WTC11 (cell line): ENCODE measurements at regions not wholly inside any gene's neighbourhood (a gene's known extent, or its start where the extent isn't known, plus 50 kb on each side); places are given as distances from the start of the nearest gene placed in this dataset.

Experiments used
- ELF4 ChIP-seq: sonication (generic); formaldehyde crosslinking; IDR thresholded peaks from 2 replicates; pipeline ENCODE4 v1.8.1; 2022; ENCODE audit warnings: low read depth, mild to moderate bottlenecking, moderate library complexity, missing genetic modification reagents
- JAZF1 ChIP-seq: fragments of 250-450 bp; sonication (Bioruptor Pico); IDR thresholded peaks from 2 replicates; pipeline ENCODE4 v1.9.0; 2021; ENCODE audit warnings: moderate library complexity, mild to moderate bottlenecking, inconsistent platforms
- NFYB ChIP-seq: sonication (generic); formaldehyde crosslinking; conservative IDR thresholded peaks from 2 replicates; pipeline ENCODE4 v1.8.0; 2022; ENCODE audit warnings: low read depth, missing genetic modification reagents
- TEAD4 ChIP-seq: sonication (generic); formaldehyde crosslinking; IDR thresholded peaks from 2 replicates; pipeline ENCODE4 v1.8.0; 2022; ENCODE audit warnings: mild to moderate bottlenecking, missing genetic modification reagents
- TF ChIP-seq, protein P1 (sequence below): fragments of 200-600 bp; IDR thresholded peaks from 2 replicates; pipeline ENCODE4 v1.8.0; 2022; ENCODE audit warnings: antibody characterized with exemption

DNA sequence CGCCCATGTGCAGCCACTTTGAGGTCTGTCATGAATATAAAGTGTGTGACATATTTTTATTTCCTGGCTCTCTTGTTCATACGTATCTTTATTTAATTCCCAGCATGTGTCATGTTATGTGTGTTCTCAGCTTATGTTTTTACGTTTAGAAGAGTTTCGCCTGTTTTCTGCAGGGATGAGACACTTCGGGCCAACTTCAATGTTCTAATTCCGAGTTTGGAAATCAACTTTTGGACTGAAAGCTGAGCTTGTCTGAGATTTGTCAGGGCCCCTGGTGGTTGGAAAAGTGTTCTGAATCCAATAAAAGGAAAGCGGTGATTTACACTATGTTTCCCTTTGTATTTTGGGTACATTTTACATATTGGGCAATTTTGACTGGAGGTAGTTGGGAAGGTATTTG lies 810.7 kb downstream of the TBC1D22A start:
- TF ChIP-seq, protein P1, sequence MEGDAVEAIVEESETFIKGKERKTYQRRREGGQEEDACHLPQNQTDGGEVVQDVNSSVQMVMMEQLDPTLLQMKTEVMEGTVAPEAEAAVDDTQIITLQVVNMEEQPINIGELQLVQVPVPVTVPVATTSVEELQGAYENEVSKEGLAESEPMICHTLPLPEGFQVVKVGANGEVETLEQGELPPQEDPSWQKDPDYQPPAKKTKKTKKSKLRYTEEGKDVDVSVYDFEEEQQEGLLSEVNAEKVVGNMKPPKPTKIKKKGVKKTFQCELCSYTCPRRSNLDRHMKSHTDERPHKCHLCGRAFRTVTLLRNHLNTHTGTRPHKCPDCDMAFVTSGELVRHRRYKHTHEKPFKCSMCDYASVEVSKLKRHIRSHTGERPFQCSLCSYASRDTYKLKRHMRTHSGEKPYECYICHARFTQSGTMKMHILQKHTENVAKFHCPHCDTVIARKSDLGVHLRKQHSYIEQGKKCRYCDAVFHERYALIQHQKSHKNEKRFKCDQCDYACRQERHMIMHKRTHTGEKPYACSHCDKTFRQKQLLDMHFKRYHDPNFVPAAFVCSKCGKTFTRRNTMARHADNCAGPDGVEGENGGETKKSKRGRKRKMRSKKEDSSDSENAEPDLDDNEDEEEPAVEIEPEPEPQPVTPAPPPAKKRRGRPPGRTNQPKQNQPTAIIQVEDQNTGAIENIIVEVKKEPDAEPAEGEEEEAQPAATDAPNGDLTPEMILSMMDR, result no peak
- TF ChIP-seq TEAD4 (CRISPR knock-in tag) (no peak), JAZF1 (CRISPR knock-in tag) (no peak), NFYB (CRISPR knock-in tag) (no peak), ELF4 (CRISPR knock-in tag) (no peak)
